ENCODE measurements at regions not wholly inside any gene's neighbourhood (a gene's known extent, or its start where the extent isn't known, plus 50 kb on each side); places are given as distances from the start of the nearest gene placed in this dataset.
A peak's percentile ranks its signal among the peaks of the same experiment; 100 is the strongest.

GRCh38 chr11:92735039-92735438 is 234.4 kb upstream of the MTNR1B start:
- TF ChIP-seq, protein P1, sequence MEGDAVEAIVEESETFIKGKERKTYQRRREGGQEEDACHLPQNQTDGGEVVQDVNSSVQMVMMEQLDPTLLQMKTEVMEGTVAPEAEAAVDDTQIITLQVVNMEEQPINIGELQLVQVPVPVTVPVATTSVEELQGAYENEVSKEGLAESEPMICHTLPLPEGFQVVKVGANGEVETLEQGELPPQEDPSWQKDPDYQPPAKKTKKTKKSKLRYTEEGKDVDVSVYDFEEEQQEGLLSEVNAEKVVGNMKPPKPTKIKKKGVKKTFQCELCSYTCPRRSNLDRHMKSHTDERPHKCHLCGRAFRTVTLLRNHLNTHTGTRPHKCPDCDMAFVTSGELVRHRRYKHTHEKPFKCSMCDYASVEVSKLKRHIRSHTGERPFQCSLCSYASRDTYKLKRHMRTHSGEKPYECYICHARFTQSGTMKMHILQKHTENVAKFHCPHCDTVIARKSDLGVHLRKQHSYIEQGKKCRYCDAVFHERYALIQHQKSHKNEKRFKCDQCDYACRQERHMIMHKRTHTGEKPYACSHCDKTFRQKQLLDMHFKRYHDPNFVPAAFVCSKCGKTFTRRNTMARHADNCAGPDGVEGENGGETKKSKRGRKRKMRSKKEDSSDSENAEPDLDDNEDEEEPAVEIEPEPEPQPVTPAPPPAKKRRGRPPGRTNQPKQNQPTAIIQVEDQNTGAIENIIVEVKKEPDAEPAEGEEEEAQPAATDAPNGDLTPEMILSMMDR (IDR thresholded peaks at IDR 0.05; ENCODE audit: poor library complexity, severe bottlenecking), result peak; percentile 70
- TF ChIP-seq EP300 (conservative IDR thresholded peaks at IDR 0.05; ENCODE audit: poor library complexity, severe bottlenecking) (peak; percentile 58), POLR2AphosphoS5 (IDR thresholded peaks at IDR 0.05) (peak; percentile 48), EZH2 (IDR thresholded peaks at IDR 0.05; ENCODE audit: borderline replicate concordance, insufficient read depth, low read length, poor library complexity, severe bottlenecking) (no peak), RAD21 (conservative IDR thresholded peaks at IDR 0.05) (peak; percentile 59)

Measured in neural cell (in vitro differentiated cells).